ENCODE measurements at regions not wholly inside any gene's neighbourhood (a gene's known extent, or its start where the extent isn't known, plus 50 kb on each side); places are given as distances from the start of the nearest gene placed in this dataset.

GRCh38 chr10:21141946-21142492 is 244.9 kb upstream of the NEBL start:
- in situ Hi-C loops (cut with HindIII; ENCODE audit: low sequenced_read_pairs): no loop called here
- TF ChIP-seq CTCF (IDR thresholded peaks at IDR 0.05; ENCODE audit: low read depth, low read length, missing control alignments): no peak
- no peak for DNase-seq (ENCODE audit: low read depth)
- H3K4me3 ChIP-seq (ENCODE audit: low read depth, low read length): no peak overlapping the region

DNA sequence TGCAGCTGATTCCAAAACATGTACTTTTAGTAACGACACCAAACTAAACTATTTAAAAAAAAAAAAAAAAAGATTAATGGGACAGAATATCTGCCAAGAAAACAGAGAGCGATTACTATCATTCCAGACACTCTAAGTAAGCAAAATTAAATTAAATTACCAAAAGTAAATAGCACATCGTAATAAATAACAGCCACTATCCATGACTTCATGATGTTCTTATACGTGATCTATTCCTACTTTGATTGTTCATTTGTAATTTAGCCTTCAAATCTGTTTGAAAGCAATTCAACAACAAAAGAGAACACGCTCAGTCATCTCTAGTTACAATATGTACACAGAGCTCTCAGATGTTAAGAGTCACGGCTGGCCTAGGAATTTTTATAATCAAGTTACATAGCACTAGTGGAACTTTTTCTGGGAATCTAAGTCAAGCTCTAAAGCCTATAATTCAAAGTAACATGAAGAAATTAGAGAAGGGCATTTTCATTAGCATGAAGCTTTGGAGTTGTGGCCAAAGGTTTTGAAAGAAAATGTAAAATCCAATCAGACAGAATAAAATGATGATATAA is 241.7 kb upstream of the NEBL start:
- in situ Hi-C loops (cut with HindIII; ENCODE audit: low sequenced_read_pairs): no loop called here
- TF ChIP-seq CTCF (IDR thresholded peaks at IDR 0.05; ENCODE audit: low read depth, low read length, missing control alignments): no peak
- no peak for DNase-seq (ENCODE audit: low read depth)
- no peak overlapping the region for H3K4me3 ChIP-seq (ENCODE audit: low read depth, low read length)

GRCh38 chr10:21135023-21135931 is 238.2 kb upstream of the NEBL start:
- H3K4me3 ChIP-seq (ENCODE audit: low read depth, low read length): no peak overlapping the region
- no peak for TF ChIP-seq CTCF (IDR thresholded peaks at IDR 0.05; ENCODE audit: low read depth, low read length, missing control alignments)
- in situ Hi-C loops (cut with HindIII; ENCODE audit: low sequenced_read_pairs): no loop called here
- peak; percentile 52 for DNase-seq (ENCODE audit: low read depth)

DNA sequence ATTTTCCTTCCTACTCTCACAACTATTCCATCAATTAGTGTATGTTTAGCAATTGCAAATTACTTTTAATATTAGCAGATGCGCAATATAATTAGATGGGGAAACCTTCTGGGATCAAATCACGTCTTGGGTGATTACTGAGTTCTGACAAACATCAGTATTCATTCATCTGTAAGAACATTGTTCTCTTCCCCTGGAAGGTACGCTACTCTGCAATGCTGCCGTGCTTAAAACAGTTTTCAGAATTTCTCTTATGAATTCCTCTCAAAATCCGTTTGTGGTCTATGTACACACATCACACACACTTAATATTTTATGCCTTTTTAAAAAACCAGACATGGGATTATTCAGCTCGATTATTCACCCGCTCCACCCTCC is 237.5 kb upstream of the NEBL start:
- DNase-seq (ENCODE audit: low read depth): no peak
- in situ Hi-C loops (cut with HindIII; ENCODE audit: low sequenced_read_pairs): no loop called here
- no peak for TF ChIP-seq CTCF (IDR thresholded peaks at IDR 0.05; ENCODE audit: low read depth, low read length, missing control alignments)
- no peak overlapping the region for H3K4me3 ChIP-seq (ENCODE audit: low read depth, low read length)

GRCh38 chr10:21130683-21131442 is 233.8 kb upstream of the NEBL start:
- no peak for TF ChIP-seq CTCF (IDR thresholded peaks at IDR 0.05; ENCODE audit: low read depth, low read length, missing control alignments)
- no peak overlapping the region for H3K4me3 ChIP-seq (ENCODE audit: low read depth, low read length)
- in situ Hi-C loops (cut with HindIII; ENCODE audit: low sequenced_read_pairs): no loop called here
- no peak for DNase-seq (ENCODE audit: low read depth)

GRCh38 chr10:21130108-21130507 is 233.0 kb upstream of the NEBL start:
- no peak for TF ChIP-seq CTCF (IDR thresholded peaks at IDR 0.05; ENCODE audit: low read depth, low read length, missing control alignments)
- H3K4me3 ChIP-seq (ENCODE audit: low read depth, low read length): no peak overlapping the region
- in situ Hi-C loops (cut with HindIII; ENCODE audit: low sequenced_read_pairs): no loop called here
- DNase-seq (ENCODE audit: low read depth): no peak
